ENCODE measurements at regions not wholly inside any gene's neighbourhood (a gene's known extent, or its start where the extent isn't known, plus 50 kb on each side); places are given as distances from the start of the nearest gene placed in this dataset.

- no peak for TF ChIP-seq CTCF (IDR thresholded peaks at IDR 0.05)
- no peak for TF ChIP-seq POLR2A (IDR thresholded peaks at IDR 0.05)
- H3K4me3 ChIP-seq (ENCODE audit: low read depth, poor library complexity, severe bottlenecking): no peak overlapping the region
- intact Hi-C loops (cut with DNase I; ENCODE audit: low total_unique reads): no loop called here
- WGBS, 2 donors: 46 to 51% methylated on average over 1 of the region's 1 CpG
- no peak for DNase-seq (ENCODE audit: low spot score in 2 of 2)
These were observed 806.0 kb upstream of the ATXN7L3B start for GRCh38 chr12:73731658-73732057.

DNA sequence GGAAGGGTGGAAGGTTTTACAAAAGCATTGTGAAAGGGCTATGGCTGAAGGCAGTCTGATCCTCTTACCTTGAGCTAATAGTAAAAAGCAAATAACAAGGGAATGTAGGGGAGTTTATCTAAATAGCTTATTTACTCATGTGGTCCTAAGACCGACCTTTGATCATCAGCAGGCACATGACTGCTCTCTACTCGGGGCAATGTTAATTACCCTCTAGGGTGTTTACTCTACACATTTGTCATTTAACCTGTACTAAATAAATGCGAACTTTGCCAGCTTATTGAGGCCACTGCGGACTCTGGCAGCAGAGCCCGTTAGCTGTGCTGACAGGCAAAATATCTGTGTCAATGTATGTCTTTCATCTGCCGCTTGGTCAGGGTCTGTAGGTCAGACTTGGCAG, 768.3 kb upstream of the ATXN7L3B start:
- intact Hi-C loops (cut with DNase I; ENCODE audit: low total_unique reads): no loop called here
- no peak for TF ChIP-seq POLR2A (IDR thresholded peaks at IDR 0.05)
- TF ChIP-seq CTCF (IDR thresholded peaks at IDR 0.05): no peak
- DNase-seq (ENCODE audit: low spot score in 2 of 2): no peak
- WGBS, 2 donors: 42 to 58% methylated on average over 6 of the region's 6 CpGs
- H3K4me3 ChIP-seq (ENCODE audit: low read depth, poor library complexity, severe bottlenecking): no peak overlapping the region

- intact Hi-C loops (cut with DNase I; ENCODE audit: low total_unique reads): no loop called here
- TF ChIP-seq CTCF (IDR thresholded peaks at IDR 0.05): no peak
- no peak for TF ChIP-seq POLR2A (IDR thresholded peaks at IDR 0.05)
- H3K4me3 ChIP-seq (ENCODE audit: low read depth, poor library complexity, severe bottlenecking): no peak overlapping the region
- no peak for DNase-seq (ENCODE audit: low spot score in 2 of 2)
These were observed 739.1 kb upstream of the ATXN7L3B start for GRCh38 chr12:73798523-73798922.

DNA sequence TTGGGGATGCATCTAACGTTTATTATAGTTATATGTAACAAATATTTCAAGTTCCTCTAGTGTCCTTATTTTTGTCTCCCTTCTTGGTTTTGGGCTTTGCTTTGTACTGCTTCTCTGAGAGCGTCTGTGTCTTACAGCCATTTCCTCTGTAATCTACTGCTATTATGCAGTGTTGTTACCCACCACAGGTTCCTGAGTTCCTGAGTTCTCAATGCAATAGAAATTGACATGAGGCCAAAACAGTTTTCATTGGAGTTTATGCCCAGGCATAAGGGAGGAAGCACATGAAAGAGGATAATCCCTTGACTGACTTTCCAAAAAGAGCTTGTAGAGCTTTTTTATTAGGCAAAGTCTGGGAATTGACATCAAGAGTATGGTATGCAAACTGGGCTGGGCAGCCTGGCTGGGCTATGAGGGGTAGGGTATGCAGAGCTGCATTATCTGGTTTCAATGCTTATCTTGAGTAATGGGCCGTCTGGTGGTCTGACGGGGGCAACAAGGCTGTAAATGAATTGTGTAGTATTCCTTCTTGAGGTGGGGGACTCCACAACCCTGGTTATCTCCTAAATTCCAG, 722.5 kb upstream of the ATXN7L3B start:
- 53 to 59% methylated on average over 4 of the region's 4 CpGs for WGBS, 2 donors
- no peak for TF ChIP-seq POLR2A (IDR thresholded peaks at IDR 0.05)
- no peak for TF ChIP-seq CTCF (IDR thresholded peaks at IDR 0.05)
- intact Hi-C loops (cut with DNase I; ENCODE audit: low total_unique reads): no loop called here
- H3K4me3 ChIP-seq (ENCODE audit: low read depth, poor library complexity, severe bottlenecking): no peak overlapping the region
- DNase-seq (ENCODE audit: low spot score in 2 of 2): no peak

DNA sequence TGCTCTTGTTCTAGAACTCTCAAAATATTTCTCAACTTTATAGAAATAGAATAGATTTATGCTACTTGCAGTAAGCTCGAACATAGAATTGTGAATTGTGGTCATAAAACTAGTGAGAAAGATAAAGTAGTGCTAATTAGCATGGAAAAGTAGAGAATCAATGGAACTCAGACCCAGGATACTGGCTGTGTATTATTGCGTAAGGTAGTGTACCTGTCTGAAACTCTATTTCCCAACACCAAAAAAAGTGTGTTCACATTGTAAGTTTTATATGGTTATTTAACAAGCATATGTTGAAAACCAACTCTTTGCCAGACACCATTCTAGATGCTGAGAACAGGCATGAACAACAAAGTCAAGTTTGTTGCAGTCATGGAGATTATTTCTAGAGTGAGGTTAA, 720.5 kb upstream of the ATXN7L3B start:
- WGBS, 2 donors: 78 to 79% methylated on average over 2 of the region's 2 CpGs
- intact Hi-C loops (cut with DNase I; ENCODE audit: low total_unique reads): no loop called here
- DNase-seq (ENCODE audit: low spot score in 2 of 2): no peak
- no peak overlapping the region for H3K4me3 ChIP-seq (ENCODE audit: low read depth, poor library complexity, severe bottlenecking)
- TF ChIP-seq POLR2A (IDR thresholded peaks at IDR 0.05) (no peak), CTCF (IDR thresholded peaks at IDR 0.05) (no peak)

DNA sequence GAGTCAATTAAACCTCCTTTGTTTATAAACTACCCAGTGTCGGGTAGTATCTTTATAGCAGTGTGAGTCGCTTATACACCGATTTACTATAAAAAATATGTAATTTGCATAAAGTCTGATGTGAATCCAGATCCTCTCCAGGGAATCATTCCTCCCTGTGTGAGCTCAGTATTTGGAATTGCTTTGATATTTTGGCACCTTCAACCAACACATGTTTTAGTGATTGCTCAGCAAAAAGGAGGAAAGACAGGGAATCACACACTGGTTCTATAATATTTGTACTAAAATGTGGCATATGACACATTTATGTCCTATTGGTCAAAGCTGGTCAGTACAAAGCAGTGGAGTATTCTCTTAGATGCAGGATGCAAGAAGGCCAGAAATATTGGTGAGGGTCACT, 703.9 kb upstream of the ATXN7L3B start:
- no peak overlapping the region for H3K4me3 ChIP-seq (ENCODE audit: low read depth, poor library complexity, severe bottlenecking)
- intact Hi-C loops (cut with DNase I; ENCODE audit: low total_unique reads): no loop called here
- DNase-seq (ENCODE audit: low spot score in 2 of 2): no peak
- WGBS, 2 donors: 44 to 47% methylated on average over 3 of the region's 3 CpGs
- TF ChIP-seq POLR2A (IDR thresholded peaks at IDR 0.05): no peak
- no peak for TF ChIP-seq CTCF (IDR thresholded peaks at IDR 0.05)
